Activated CD4-positive, alpha-beta T cell treated with anti-CD3 and anti-CD28 coated beads, Interleukin-2, amount 50 U/mL, for 24 hours (primary cell): ENCODE measurements at regions not wholly inside any gene's neighbourhood (a gene's known extent, or its start where the extent isn't known, plus 50 kb on each side); places are given as distances from the start of the nearest gene placed in this dataset.
A peak's percentile ranks its signal among the peaks of the same experiment; 100 is the strongest.

ENCODE experiments used
- DNase-seq, 2 donors: peaks; one replicate each; pipeline ENCODE4 v3.0.0-alpha.2; 2020; ENCODE audit warnings: low read depth in 1 of 2, low spot score in 1 of 2

DNA sequence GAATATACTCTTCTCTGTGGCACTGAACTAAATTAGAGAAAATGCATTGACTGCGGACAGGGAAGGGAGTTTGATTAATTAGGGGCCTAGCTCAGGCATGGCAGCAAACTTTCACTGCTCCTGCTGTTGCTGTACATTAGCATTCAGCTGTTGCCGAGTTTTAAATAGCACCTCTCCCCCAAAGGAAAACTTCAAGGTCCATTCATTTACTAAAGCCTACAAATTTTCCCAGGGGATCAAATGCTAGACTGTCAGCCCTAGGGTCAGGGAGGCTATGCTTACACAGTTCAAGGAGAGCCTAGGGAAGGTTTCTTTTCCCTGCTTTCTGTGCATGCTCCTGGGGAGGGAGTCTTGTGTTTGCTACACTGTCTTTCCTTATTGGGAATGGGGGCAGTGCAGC, 60.0 kb upstream of the GZMB start:
- no peak for DNase-seq

DNA sequence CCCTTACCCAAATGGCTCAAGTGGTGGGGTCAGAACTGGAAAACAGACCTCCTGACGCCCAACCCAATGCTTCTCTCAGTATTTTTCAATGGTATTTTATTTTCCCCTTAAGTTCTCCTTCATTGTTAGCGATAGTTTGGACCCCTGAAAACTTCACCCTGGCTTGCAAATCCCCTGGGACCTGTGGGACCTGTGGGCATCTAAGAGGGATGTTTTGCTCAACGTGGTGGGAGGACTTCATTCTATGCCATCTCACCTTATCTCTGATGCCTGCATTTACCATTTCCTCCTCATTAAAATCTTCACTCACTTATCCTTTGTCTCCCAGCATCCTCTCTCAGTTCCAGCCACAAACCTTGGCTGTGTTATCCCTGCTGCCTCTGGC, 59.4 kb upstream of the GZMB start:
- no peak for DNase-seq

GRCh38 chr14:24692382-24693352, 58.7 kb upstream of the GZMB start:
- peak in 1 of 2 donors; percentile 29 for DNase-seq

- DNase-seq: no peak
These were observed 56.5 kb upstream of the GZMB start for GRCh38 chr14:24690492-24690891.

GRCh38 chr14:24688030-24688658, 54.2 kb upstream of the GZMB start:
- no peak for DNase-seq
